ENCODE measurements at regions not wholly inside any gene's neighbourhood (a gene's known extent, or its start where the extent isn't known, plus 50 kb on each side); places are given as distances from the start of the nearest gene placed in this dataset.
A peak's percentile ranks its signal among the peaks of the same experiment; 100 is the strongest.
"Not testable (repeated sequence)": the region's sequence is repeated elsewhere in the genome, so short reads cannot be mapped to it uniquely, and the experiment has no call there.

- DNase-seq = no peak
These were observed 679.9 kb downstream of the NTRK3 start for GRCh38 chr15:87576486-87577176.

GRCh38 chr15:87575896-87576473, 680.6 kb downstream of the NTRK3 start:
- DNase-seq = no peak

- no peak for DNase-seq
These were observed 683.0 kb downstream of the NTRK3 start for GRCh38 chr15:87573534-87573933.

- no peak for DNase-seq
These were observed 683.5 kb downstream of the NTRK3 start for GRCh38 chr15:87573039-87573438.

GRCh38 chr15:87572381-87572910, 684.1 kb downstream of the NTRK3 start:
- DNase-seq = no peak

- no peak for DNase-seq
These were observed 686.3 kb downstream of the NTRK3 start for GRCh38 chr15:87570206-87570605.

- no peak for DNase-seq
These were observed 687.0 kb downstream of the NTRK3 start for GRCh38 chr15:87569581-87569980.

GRCh38 chr15:87567406-87568030, 689.0 kb downstream of the NTRK3 start:
- no peak for DNase-seq

- no peak for DNase-seq
These were observed 690.3 kb downstream of the NTRK3 start for GRCh38 chr15:87566236-87566635.

GRCh38 chr15:87564681-87565080, 691.9 kb downstream of the NTRK3 start:
- no peak for DNase-seq

GRCh38 chr15:87563869-87564268, 692.7 kb downstream of the NTRK3 start:
- DNase-seq = no peak

GRCh38 chr15:87562203-87562602, 694.3 kb downstream of the NTRK3 start:
- no peak for DNase-seq

GRCh38 chr15:87561641-87562040, 694.9 kb downstream of the NTRK3 start:
- DNase-seq = no peak

GRCh38 chr15:87557881-87558280, 698.7 kb downstream of the NTRK3 start:
- no peak for DNase-seq

GRCh38 chr15:87556886-87557285, 699.7 kb downstream of the NTRK3 start:
- no peak for DNase-seq

- no peak for DNase-seq
These were observed 706.7 kb downstream of the NTRK3 start for GRCh38 chr15:87549860-87550259.

- DNase-seq = no peak
These were observed 707.2 kb downstream of the NTRK3 start for GRCh38 chr15:87549296-87549695.

GRCh38 chr15:87548590-87548989, 707.9 kb downstream of the NTRK3 start:
- DNase-seq = not testable (repeated sequence)

- DNase-seq = no peak
These were observed 708.9 kb downstream of the NTRK3 start for GRCh38 chr15:87547470-87548181.

GRCh38 chr15:87538327-87538834, 718.2 kb downstream of the NTRK3 start:
- DNase-seq = no peak

GRCh38 chr15:87537295-87537694, 719.2 kb downstream of the NTRK3 start:
- no peak for DNase-seq

GRCh38 chr15:87533637-87534036, 722.9 kb downstream of the NTRK3 start:
- DNase-seq = not testable (repeated sequence)

GRCh38 chr15:87528873-87529272, 727.7 kb downstream of the NTRK3 start:
- DNase-seq = peak in 1 of 2 experiments; percentile 20

Measured in SHP77 (cell line).